ENCODE measurements at regions not wholly inside any gene's neighbourhood (a gene's known extent, or its start where the extent isn't known, plus 50 kb on each side); places are given as distances from the start of the nearest gene placed in this dataset.

DNA sequence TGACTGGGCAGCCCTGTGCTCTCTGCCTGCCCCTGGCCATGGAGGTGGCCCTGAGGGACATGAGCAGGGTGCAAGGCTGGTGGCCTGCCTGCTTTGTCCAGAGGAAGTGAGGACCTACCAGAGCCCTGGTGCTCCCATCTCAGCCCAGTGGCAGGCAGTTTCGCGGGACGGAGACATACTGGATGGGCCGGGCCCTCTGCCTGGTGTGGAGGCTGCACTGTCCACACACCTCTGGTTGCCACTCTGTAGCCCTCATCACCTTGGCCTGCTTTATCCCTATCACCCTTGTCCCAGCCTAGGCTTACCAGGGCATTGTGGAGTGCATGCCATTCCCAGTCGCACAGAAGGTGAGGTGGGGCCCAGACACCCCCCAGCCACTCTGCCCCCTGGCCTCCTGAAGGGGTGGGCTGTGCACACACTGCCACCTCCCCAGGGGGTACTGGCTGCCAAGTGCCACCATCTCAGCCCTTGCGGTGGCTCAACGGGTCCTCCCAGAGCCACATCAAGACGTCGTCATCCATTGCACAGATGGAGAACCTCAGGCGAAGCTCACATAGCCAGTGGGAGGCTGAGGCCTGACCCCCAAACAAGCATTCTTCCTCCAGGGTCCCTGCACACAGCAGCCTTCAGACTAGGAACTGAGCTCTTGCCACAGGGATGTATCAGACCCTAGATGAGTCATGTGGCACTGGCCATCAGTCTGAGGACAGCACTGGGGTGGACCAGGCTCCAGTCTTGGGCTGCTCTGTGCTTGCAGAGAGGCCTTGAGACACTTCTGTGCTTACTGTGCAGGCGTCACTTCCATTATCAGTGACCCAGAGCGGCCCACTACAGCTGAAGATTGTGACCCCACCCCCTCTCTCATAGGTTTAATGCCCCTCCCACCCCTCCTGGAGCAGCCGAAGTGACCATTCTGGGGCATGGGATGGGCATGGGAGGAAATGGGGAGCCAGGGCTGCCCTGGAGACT, 176.1 kb downstream of the IGLL1 start:
- in situ Hi-C loops (cut with HindIII; ENCODE audit: low pct_unique_long_range_greater_than_20kb, low sequenced_read_pairs), result no loop called here
- ATAC-seq (no peak), DNase-seq (ENCODE audit: low read depth, low spot score) (no peak)
- ChIA-PET POLR2A (no interaction called here), CTCF (no interaction called here)
- H3K27ac ChIP-seq (ENCODE audit: low read length), result no peak overlapping the region
- no peaks in the 10 kb centered on the region; the same call in 1 of the 2 replicates for H3K4me1 ChIP-seq (ENCODE audit: control insufficient read depth, insufficient read depth, low read length)
- no peak overlapping the region for H3K4me3 ChIP-seq (ENCODE audit: low read depth in 2 of 2, low read length in 2 of 2)
- TF ChIP-seq, protein P1, sequence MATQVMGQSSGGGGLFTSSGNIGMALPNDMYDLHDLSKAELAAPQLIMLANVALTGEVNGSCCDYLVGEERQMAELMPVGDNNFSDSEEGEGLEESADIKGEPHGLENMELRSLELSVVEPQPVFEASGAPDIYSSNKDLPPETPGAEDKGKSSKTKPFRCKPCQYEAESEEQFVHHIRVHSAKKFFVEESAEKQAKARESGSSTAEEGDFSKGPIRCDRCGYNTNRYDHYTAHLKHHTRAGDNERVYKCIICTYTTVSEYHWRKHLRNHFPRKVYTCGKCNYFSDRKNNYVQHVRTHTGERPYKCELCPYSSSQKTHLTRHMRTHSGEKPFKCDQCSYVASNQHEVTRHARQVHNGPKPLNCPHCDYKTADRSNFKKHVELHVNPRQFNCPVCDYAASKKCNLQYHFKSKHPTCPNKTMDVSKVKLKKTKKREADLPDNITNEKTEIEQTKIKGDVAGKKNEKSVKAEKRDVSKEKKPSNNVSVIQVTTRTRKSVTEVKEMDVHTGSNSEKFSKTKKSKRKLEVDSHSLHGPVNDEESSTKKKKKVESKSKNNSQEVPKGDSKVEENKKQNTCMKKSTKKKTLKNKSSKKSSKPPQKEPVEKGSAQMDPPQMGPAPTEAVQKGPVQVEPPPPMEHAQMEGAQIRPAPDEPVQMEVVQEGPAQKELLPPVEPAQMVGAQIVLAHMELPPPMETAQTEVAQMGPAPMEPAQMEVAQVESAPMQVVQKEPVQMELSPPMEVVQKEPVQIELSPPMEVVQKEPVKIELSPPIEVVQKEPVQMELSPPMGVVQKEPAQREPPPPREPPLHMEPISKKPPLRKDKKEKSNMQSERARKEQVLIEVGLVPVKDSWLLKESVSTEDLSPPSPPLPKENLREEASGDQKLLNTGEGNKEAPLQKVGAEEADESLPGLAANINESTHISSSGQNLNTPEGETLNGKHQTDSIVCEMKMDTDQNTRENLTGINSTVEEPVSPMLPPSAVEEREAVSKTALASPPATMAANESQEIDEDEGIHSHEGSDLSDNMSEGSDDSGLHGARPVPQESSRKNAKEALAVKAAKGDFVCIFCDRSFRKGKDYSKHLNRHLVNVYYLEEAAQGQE (IDR thresholded peaks at IDR 0.05; ENCODE audit: insufficient read depth in 1 of 2, low read depth in 2 of 2, low read length in 1 of 2), result no peak
- no peak for TF ChIP-seq TCF7L2 (IDR thresholded peaks at IDR 0.05; ENCODE audit: low read depth, low read length)
- TF ChIP-seq, protein P2, sequence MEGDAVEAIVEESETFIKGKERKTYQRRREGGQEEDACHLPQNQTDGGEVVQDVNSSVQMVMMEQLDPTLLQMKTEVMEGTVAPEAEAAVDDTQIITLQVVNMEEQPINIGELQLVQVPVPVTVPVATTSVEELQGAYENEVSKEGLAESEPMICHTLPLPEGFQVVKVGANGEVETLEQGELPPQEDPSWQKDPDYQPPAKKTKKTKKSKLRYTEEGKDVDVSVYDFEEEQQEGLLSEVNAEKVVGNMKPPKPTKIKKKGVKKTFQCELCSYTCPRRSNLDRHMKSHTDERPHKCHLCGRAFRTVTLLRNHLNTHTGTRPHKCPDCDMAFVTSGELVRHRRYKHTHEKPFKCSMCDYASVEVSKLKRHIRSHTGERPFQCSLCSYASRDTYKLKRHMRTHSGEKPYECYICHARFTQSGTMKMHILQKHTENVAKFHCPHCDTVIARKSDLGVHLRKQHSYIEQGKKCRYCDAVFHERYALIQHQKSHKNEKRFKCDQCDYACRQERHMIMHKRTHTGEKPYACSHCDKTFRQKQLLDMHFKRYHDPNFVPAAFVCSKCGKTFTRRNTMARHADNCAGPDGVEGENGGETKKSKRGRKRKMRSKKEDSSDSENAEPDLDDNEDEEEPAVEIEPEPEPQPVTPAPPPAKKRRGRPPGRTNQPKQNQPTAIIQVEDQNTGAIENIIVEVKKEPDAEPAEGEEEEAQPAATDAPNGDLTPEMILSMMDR (IDR thresholded peaks at IDR 0.05), result no peak
- no peaks in the 10 kb centered on the region for H3K36me3 ChIP-seq (ENCODE audit: control insufficient read depth, insufficient read depth, low read length)
- H3K27me3 ChIP-seq (ENCODE audit: control insufficient read depth, insufficient read depth, low read length), result no peaks in the 10 kb centered on the region
- intact Hi-C loops (cut with micrococcal nuclease; ENCODE audit: unreplicated experiment), result loop anchor here (10.0 kb wide), 1 partner anchor 131 kb away; no protein-coding TSS in a partner anchor
- no peaks in the 10 kb centered on the region for H3K9me3 ChIP-seq (ENCODE audit: control insufficient read depth, insufficient read depth, low read depth, low read length)
- no TSS peak for BruUV-seq (replicated peaks)

DNA sequence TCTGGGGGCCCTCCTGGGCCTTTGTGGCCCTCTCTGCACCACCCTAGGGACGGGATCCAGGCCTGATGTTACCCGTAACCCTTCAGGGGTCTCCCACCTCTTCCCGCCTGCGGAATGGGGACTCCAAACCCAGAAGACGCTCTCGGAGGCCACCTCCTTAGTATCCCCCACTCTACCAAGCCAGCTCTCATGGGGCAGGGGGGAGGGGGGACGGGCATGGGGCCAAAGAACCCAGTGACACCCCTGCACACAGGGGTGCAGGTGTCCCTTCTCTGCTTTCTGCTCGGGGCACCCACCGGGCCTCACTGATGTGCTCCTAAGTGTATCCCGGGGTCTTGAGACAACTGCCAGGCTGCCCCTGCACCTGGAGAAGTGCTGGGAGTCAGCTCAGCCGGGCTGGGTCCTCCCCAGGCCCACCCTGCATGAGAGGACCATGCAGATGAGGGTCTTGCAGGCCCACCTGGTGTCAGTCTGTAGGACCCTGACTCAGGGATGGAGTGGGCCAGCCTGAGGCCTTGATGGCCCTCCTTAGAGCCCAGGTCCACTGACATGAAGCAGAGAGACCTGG, 176.9 kb downstream of the IGLL1 start:
- ATAC-seq, result no peak
- ChIA-PET CTCF (interaction anchor here (0.6 kb wide), 1 partner anchor 13 kb away, joined by 4 read pairs; no protein-coding TSS in a partner anchor), POLR2A (no interaction called here)
- H3K4me3 ChIP-seq (ENCODE audit: low read depth in 2 of 2, low read length in 2 of 2), result peak overlapping the region; percentile 29 to 32; a peak in 3 of 4 replicates
- intact Hi-C loops (cut with micrococcal nuclease; ENCODE audit: unreplicated experiment) (loop anchor here (10.0 kb wide), 1 partner anchor 132 kb away; no protein-coding TSS in a partner anchor), in situ Hi-C loops (cut with HindIII; ENCODE audit: low pct_unique_long_range_greater_than_20kb, low sequenced_read_pairs) (no loop called here)
- no peaks in the 10 kb centered on the region; the same call in 1 of the 2 replicates for H3K4me1 ChIP-seq (ENCODE audit: control insufficient read depth, insufficient read depth, low read length)
- TF ChIP-seq, protein P2 (IDR thresholded peaks at IDR 0.05), result no peak
- TF ChIP-seq TCF7L2 (IDR thresholded peaks at IDR 0.05; ENCODE audit: low read depth, low read length), result no peak
- TF ChIP-seq, protein P1 (IDR thresholded peaks at IDR 0.05; ENCODE audit: insufficient read depth in 1 of 2, low read depth in 2 of 2, low read length in 1 of 2), result no peak
- no peak for DNase-seq (ENCODE audit: low read depth, low spot score)
- BruUV-seq (replicated peaks), result no TSS peak
- peak overlapping the region; percentile 54; the same call in 1 of the 2 replicates for H3K27ac ChIP-seq (ENCODE audit: low read length)
- no peaks in the 10 kb centered on the region for H3K27me3 ChIP-seq (ENCODE audit: control insufficient read depth, insufficient read depth, low read length)
- H3K9me3 ChIP-seq (ENCODE audit: control insufficient read depth, insufficient read depth, low read depth, low read length), result no peaks in the 10 kb centered on the region
- H3K36me3 ChIP-seq (ENCODE audit: control insufficient read depth, insufficient read depth, low read length), result no peaks in the 10 kb centered on the region
